ENCODE measurements at regions not wholly inside any gene's neighbourhood (a gene's known extent, or its start where the extent isn't known, plus 50 kb on each side); places are given as distances from the start of the nearest gene placed in this dataset.

- TF ChIP-seq, protein P1, sequence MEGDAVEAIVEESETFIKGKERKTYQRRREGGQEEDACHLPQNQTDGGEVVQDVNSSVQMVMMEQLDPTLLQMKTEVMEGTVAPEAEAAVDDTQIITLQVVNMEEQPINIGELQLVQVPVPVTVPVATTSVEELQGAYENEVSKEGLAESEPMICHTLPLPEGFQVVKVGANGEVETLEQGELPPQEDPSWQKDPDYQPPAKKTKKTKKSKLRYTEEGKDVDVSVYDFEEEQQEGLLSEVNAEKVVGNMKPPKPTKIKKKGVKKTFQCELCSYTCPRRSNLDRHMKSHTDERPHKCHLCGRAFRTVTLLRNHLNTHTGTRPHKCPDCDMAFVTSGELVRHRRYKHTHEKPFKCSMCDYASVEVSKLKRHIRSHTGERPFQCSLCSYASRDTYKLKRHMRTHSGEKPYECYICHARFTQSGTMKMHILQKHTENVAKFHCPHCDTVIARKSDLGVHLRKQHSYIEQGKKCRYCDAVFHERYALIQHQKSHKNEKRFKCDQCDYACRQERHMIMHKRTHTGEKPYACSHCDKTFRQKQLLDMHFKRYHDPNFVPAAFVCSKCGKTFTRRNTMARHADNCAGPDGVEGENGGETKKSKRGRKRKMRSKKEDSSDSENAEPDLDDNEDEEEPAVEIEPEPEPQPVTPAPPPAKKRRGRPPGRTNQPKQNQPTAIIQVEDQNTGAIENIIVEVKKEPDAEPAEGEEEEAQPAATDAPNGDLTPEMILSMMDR (conservative IDR thresholded peaks at IDR 0.05 in 1 of 2, IDR thresholded peaks at IDR 0.05 in 1 of 2; ENCODE audit: low read depth in 1 of 2, low read length in 2 of 2), result no peak
- no peak for TF ChIP-seq EZH2 (IDR thresholded peaks at IDR 0.05; ENCODE audit: low read length, missing control alignments)
These were observed 596.7 kb downstream of the FAT4 start for GRCh38 chr4:125911481-125911880.

Data from fibroblast of lung (primary cell).